DND-41 (cell line): ENCODE measurements at regions not wholly inside any gene's neighbourhood (a gene's known extent, or its start where the extent isn't known, plus 50 kb on each side); places are given as distances from the start of the nearest gene placed in this dataset.

Source experiments
- ATAC-seq: fragments of 200-7000 bp; cut with Tn5 transposase; 3 replicates; pipeline ENCODE4 v1.9.1; 2021; ENCODE audit warnings: low read depth; ENCODE audit not compliant: insufficient read depth
- DNase-seq: peaks from one replicate; pipeline ENCODE4 v3.0.0-alpha.2; 2020
- H2AFZ ChIP-seq: 2 replicates; pipeline ENCODE4 v1.6.0; 2012; ENCODE audit warnings: low read depth, low read length
- H3K27ac ChIP-seq: 2 replicates; pipeline ENCODE4 v1.5.1; 2012; ENCODE audit warnings: low read length, inconsistent platforms
- H3K27me3 ChIP-seq: fragments of 200-600 bp; sonication (generic); 2 replicates; pipeline ENCODE4 v1.6.0; 2012; ENCODE audit warnings: low read length, mild to moderate bottlenecking, inconsistent platforms; ENCODE audit not compliant: insufficient read depth, poor library complexity
- H3K36me3 ChIP-seq: 2 replicates; pipeline ENCODE4 v1.5.1; 2012; ENCODE audit warnings: low read length, inconsistent platforms; ENCODE audit not compliant: insufficient read depth
- H3K4me1 ChIP-seq: 2 replicates; pipeline ENCODE4 v1.5.1; 2012; ENCODE audit warnings: mild to moderate bottlenecking, low read length; ENCODE audit not compliant: insufficient read depth
- H3K4me2 ChIP-seq: 2 replicates; pipeline ENCODE4 v1.6.0; 2012; ENCODE audit warnings: mild to moderate bottlenecking, moderate library complexity, low read length, inconsistent platforms; ENCODE audit not compliant: insufficient read depth
- H3K4me3 ChIP-seq, 2 experiments: fragments of 200-600 bp in 1 of 2; shearing (Covaris generic) in 1 of 2; 2 replicates each; pipeline ENCODE4 v1.5.1; 2012 to 2016; ENCODE audit warnings: inconsistent platforms in 2 of 2, low read length in 2 of 2, mild to moderate bottlenecking in 2 of 2, low read depth in 1 of 2, moderate library complexity in 1 of 2
- H3K79me2 ChIP-seq: 2 replicates; pipeline ENCODE4 v1.6.0; 2012; ENCODE audit warnings: low read length, inconsistent platforms; ENCODE audit not compliant: insufficient read depth
- H3K9ac ChIP-seq: 2 replicates; pipeline ENCODE4 v1.6.0; 2012; ENCODE audit warnings: low read depth, mild to moderate bottlenecking, inconsistent platforms, low read length, moderate library complexity
- H3K9me3 ChIP-seq: 2 replicates; pipeline ENCODE4 v1.5.1; 2012; ENCODE audit warnings: low read length, moderate library complexity, mild to moderate bottlenecking, inconsistent platforms; ENCODE audit not compliant: insufficient read depth, severe bottlenecking
- H4K20me1 ChIP-seq: 2 replicates; pipeline ENCODE4 v1.6.0; 2012; ENCODE audit warnings: low read length; ENCODE audit not compliant: insufficient read depth
- CTCF ChIP-seq: IDR thresholded peaks from 2 replicates; pipeline ENCODE4 v1.5.1; 2012; ENCODE audit warnings: borderline replicate concordance, low read length, moderate library complexity, mild to moderate bottlenecking; ENCODE audit not compliant: poor library complexity, severe bottlenecking; ENCODE audit errors: extremely low read depth
- EZH2 ChIP-seq: IDR thresholded peaks from 3 replicates; pipeline ENCODE4 v1.6.1; 2012; ENCODE audit warnings: borderline replicate concordance, low read depth, mild to moderate bottlenecking, moderate library complexity, low read length, inconsistent platforms; ENCODE audit not compliant: severe bottlenecking

- H3K4me1 ChIP-seq, result no peaks in the 10 kb centered on the region
- ATAC-seq (no peak), DNase-seq (no peak)
- no peaks in the 10 kb centered on the region for H3K36me3 ChIP-seq
- H3K79me2 ChIP-seq, result no peaks in the 10 kb centered on the region
- H3K27ac ChIP-seq, result no peak overlapping the region
- H4K20me1 ChIP-seq, result no peaks in the 10 kb centered on the region
- H3K9me3 ChIP-seq, result no peaks in the 10 kb centered on the region
- H3K4me3 ChIP-seq, result no peak overlapping the region
- no peak overlapping the region for H3K4me2 ChIP-seq
- H3K9ac ChIP-seq, result no peak overlapping the region
- TF ChIP-seq EZH2 (no peak), CTCF (no peak)
- H3K27me3 ChIP-seq, result no peaks in the 10 kb centered on the region
- H2AFZ ChIP-seq, result no peak overlapping the region
Measured at GRCh38 chr13:40228990-40229389, 437.5 kb downstream of the FOXO1 start.

- Histone ChIP-seq H2AFZ (no peak overlapping the region), H3K27ac (no peak overlapping the region), H3K36me3 (no peaks in the 10 kb centered on the region), H4K20me1 (no peaks in the 10 kb centered on the region), H3K4me2 (no peak overlapping the region), H3K4me3 (no peak overlapping the region), H3K4me1 (no peaks in the 10 kb centered on the region), H3K9me3 (no peaks in the 10 kb centered on the region), H3K27me3 (no peaks in the 10 kb centered on the region), H3K9ac (no peak overlapping the region), H3K79me2 (no peaks in the 10 kb centered on the region)
- TF ChIP-seq EZH2 (no peak), CTCF (no peak)
- DNase-seq, result no peak
- no peak for ATAC-seq
Measured at GRCh38 chr13:40230833-40231266, 435.6 kb downstream of the FOXO1 start.

- no peaks in the 10 kb centered on the region for H3K36me3 ChIP-seq
- TF ChIP-seq CTCF, result no peak
- TF ChIP-seq EZH2, result no peak
Measured at GRCh38 chr13:40231311-40231710, 435.1 kb downstream of the FOXO1 start.

GRCh38 chr13:40231751-40232150, 434.7 kb downstream of the FOXO1 start:
- TF ChIP-seq CTCF, result no peak
- TF ChIP-seq EZH2, result no peak
- no peak overlapping the region for H2AFZ ChIP-seq
- no peaks in the 10 kb centered on the region for H3K36me3 ChIP-seq
- H4K20me1 ChIP-seq, result no peaks in the 10 kb centered on the region
- H3K27me3 ChIP-seq, result no peaks in the 10 kb centered on the region
- no peak overlapping the region for H3K9ac ChIP-seq
- DNase-seq (no peak), ATAC-seq (no peak)
- no peak overlapping the region for H3K4me2 ChIP-seq
- H3K79me2 ChIP-seq, result no peaks in the 10 kb centered on the region
- H3K27ac ChIP-seq, result no peak overlapping the region
- no peak overlapping the region for H3K4me3 ChIP-seq
- no peaks in the 10 kb centered on the region for H3K4me1 ChIP-seq
- no peaks in the 10 kb centered on the region for H3K9me3 ChIP-seq

More at GRCh38 chr13:40231311-40231710, 435.1 kb downstream of the FOXO1 start:
- H3K79me2 ChIP-seq, result no peaks in the 10 kb centered on the region
- no peaks in the 10 kb centered on the region for H3K4me1 ChIP-seq
- DNase-seq, result no peak
- H3K27me3 ChIP-seq, result no peaks in the 10 kb centered on the region
- no peak overlapping the region for H3K4me3 ChIP-seq
- H3K4me2 ChIP-seq, result no peak overlapping the region
- no peaks in the 10 kb centered on the region for H3K9me3 ChIP-seq
- H4K20me1 ChIP-seq, result no peaks in the 10 kb centered on the region
- H2AFZ ChIP-seq, result no peak overlapping the region
- no peak for ATAC-seq
- no peak overlapping the region for H3K9ac ChIP-seq
- no peak overlapping the region for H3K27ac ChIP-seq
